ENCODE measurements at regions not wholly inside any gene's neighbourhood (a gene's known extent, or its start where the extent isn't known, plus 50 kb on each side); places are given as distances from the start of the nearest gene placed in this dataset.

DNA sequence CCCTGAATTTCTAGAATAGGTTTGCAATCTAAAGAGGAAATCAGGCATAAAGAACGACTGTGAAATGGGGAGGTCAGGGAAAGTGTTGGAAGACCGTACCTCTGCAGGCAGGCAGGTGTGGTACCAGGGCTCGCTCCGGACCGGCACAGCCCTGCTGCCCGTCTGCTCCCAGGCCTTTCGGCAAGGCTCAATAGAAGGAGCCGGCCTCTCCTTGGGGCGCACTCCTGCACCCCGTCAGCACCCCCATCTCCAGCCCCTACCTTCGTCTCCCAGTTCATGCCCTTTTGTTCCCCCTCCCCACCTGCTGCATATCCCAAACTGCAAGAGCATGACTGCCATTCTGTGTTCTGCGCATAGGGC lies 139.8 kb upstream of the SOX1 start:
- no peak for DNase-seq

DNA sequence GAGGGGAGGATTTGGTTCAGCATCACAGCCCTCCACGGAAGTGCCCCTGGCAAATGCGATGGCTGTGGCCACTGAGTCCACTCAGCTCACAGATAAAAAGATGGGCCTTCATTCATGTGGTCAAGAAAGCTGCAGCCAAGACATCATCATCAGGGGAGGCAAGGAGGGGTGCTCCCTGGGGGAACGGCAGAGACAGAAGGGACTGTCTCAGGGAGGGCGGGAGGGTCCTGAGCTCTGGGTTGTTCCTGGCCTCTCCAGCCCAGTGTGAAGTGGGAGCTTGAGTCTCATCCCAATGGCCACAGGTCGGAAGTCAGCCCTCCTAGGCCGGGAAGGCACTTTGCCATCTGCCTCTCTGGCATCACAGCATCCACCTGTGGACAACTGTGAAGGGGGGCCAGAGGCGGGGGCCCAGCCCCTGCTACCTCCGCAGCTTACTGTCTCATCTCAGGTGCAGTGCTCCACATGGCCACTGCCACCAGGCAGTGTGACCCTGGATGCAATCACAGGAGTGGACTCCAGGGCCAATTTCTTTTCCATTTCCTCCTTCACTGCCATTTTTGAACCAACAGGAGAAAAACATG lies 137.8 kb upstream of the SOX1 start:
- no peak for DNase-seq

DNA sequence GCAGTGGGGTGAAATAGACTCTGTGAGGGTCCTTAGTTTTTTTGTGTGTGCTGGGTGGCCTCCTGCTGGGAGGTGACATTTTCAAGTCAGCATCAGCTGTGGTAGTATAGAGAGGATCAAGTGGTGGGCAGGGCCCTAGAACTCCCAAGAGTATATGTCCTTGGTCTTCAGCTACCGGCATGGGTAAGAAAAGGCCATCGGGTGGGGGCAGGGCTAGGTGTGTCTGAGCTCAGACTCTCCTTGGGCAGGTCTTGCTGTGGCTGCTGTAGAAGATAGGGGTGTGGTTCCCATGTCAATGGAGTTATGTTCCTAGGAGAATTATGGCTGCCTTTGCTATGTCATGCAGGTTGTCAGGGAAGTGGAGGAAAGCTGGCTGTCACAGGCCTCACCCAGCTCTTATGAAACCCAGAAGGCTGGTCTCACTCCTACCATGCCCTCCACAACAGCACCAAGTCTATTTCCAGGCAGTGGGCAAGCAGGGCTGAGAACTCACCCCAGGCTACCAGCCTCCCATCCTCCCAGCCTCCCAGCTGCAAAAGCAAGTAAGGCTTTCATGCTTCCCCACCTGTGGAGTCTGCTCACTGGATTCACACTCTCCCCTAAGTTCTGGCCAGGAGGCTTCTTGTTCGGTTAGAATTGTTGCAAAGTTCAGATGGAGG lies 130.6 kb upstream of the SOX1 start:
- no peak for DNase-seq

DNA sequence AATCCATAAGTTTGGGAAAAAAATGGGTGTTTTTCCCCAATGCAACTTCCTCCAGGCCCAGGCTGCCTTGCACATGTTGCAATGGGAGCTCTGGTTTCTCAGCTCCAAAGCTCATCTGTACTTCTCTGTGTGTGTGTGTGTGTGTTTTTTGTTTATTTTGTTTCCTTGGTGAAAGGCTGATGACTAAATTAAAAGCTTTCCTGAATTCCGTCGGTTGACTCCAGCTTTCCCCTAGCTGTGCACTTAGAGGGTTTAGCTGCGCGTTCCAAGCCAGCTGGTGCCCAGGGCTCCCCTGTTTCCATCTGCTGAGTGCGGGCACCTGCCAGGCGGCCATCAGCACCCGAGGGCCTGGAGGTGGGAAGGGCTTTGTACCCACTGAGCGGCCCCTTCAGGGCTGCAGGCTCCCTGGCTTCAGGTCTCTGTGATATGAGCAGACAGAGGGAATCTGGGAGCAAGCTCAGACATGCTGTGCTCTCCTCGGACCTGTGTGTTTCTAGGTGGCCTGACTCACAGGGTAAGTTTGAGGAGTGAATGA lies 129.1 kb upstream of the SOX1 start:
- peak; percentile 26 for DNase-seq

DNA sequence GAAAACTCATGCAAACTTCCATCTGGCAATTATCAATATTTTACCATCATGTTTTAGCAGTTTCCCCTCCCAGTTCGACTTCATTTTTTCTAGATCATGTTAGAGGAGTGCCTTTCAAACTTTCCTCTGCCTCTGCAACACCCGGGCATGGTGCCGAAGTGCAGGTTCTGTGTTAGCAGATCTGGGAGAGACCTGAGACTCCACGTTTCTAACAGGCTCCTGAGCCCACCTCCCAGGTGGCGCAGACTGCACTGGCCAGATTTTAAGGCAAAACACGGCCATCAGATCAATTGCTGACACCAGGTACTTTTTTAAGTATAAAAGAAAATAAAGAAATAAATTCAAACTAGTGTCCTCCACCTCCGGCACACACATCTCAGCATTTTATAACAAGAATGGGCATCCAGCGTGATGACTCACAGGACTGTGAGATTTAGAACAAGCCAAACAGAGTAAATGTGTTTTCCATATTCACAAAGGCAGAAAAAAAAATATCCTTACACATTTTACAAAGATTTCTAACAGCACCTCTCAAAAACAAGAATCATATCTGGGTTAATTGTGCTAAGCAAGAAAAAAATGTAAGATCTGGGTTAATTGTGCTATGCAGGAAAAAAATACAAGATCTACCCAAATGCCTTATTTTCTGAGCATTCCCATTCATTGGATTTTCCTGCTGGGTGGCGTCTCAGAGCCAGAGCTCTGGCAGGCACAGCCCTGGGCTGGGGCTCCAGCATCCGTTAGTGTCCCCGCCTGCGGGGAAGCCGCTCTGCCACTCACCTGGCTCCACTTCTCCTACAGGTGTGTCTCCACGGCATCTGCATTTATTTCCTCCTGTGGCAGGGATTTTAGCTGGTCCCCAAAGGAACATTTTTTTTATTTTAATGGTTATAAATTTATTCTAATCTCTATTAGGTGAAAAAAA lies 127.9 kb upstream of the SOX1 start:
- peak; percentile 6 for DNase-seq

DNA sequence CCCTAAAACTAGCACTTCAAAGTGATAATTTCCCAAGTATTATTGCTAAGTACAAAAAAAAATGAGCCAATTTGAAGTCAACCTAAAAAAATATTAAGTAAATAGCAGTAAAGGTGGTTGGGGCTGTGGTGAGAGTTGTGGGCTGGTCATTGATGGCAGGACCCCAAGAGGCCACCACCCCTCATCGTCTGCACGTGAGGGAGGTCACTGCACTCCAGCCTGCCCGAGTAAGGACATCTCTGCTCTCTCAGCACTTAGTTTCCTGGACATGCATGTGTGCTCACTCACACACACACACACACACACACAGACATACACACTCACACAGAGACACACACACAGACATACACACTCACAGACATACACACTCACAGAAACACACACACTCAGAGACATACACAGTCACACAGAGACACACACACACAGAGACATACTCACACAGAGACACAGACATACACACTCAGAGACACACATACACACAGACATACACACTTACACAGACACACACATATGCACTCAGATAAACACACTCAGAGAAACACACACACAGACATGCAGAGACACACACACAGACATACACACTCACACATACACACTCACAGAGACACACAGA lies 127.2 kb upstream of the SOX1 start:
- DNase-seq: no peak

DNA sequence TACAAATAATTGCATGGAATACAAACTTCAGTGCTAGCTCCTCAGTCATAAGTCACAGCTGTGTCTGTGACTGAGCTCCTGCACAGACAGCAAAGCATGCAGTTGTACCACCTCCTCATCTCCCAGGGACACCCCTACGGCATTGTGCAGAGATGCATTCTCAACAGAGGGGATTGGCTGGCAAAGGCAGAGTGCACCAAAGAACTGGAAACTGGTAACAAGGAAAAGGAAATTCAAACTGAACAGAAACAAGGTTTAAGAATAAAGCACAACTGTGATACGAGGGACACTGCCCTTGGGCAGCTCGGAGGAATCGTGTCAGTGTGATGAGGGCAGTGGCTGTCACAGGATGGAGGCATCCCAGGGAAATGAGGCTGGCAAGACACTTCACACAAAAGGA lies 126.1 kb upstream of the SOX1 start:
- DNase-seq: no peak

DNA sequence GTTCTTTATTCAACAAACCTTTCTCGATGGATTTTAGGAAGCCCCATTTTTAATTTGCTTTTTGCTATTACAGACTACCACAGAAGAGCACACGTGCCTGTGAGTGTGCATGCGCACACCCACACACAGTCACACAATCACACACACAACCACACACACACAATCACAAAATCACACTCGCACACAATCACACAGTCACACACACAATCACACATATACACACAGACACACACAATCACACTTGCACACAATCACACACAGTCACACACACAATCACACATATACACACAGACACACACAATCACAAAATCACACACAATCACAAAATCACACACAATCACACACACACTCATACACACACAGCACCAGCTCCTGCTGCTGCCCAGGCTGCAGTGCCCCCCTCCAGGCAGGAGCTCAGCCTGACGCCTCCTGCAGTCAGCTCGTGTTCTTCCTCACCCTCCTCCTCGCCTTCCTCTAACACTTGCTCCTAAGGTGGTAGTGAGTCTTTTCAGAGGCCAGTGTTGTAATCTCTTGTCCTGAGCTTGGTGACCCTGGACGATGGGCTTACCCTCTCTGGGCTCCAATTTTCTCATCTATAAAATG lies 125.0 kb upstream of the SOX1 start:
- no peak for DNase-seq

DNA sequence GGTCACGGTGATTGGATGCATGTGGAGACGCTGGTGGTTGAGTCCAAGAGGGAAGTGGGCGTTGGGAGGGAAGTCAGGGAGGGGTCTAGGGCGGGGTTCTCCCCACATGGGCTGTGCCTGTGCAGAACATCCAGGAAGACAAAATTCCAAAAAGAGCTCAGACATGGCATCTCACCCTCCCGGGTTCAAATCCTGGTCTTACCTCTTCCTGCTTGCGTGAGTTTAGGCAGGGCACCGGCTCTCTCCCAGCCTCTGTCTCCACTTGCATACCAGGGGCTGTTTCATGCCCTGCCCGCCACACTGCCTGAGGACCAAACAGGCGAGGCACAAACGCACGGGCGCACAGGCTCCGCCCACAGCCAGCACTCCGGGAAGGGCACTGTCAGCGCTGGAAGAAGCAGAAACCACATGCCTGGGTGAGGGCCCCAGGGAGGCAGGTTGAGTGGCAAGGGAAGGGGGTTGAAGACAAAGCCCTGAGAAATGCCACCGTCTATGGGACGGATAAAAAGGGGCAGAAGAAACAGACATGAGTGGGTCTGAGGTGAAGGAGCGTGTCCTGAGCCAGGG lies 123.6 kb upstream of the SOX1 start:
- DNase-seq: no peak

DNA sequence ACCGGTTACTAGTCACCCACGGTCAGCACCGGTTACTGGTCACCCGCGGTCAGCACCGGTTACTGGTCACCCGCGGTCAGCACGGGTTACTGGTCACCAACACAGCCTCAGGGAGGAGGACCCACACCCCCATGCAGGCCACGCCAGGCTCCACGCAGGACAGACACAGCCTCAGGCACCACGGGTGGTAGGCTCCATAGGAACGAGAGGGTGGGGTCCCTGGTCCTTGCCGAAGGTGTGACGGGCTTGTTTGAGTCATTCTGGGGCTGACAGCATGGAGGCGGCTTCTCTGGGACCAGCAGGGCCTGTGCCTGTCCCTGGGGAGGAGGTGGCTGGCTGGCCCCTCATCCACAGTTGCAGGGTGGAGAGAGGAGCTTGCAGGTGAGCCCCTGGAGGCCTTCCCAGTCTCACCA lies 122.8 kb upstream of the SOX1 start:
- DNase-seq: no peak

DNA sequence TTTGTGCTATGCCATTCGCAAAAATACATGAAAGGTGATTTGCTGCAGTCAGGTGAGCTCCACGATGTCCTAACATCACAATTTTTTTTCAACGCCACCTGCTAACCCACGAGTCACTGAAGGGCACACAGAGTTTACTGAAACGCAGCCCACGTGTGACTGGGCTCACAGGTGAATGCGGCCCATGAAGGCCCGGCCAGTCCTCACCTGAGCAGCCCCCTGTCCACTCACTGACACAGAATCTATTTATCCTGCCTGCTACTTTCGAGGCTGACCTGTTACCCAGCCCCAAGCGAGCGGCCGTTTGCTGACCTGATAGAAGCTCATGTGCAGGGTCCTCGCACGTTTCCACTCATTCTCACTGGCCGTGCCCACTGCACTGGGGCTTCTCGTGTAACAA lies 121.9 kb upstream of the SOX1 start:
- DNase-seq: no peak

DNA sequence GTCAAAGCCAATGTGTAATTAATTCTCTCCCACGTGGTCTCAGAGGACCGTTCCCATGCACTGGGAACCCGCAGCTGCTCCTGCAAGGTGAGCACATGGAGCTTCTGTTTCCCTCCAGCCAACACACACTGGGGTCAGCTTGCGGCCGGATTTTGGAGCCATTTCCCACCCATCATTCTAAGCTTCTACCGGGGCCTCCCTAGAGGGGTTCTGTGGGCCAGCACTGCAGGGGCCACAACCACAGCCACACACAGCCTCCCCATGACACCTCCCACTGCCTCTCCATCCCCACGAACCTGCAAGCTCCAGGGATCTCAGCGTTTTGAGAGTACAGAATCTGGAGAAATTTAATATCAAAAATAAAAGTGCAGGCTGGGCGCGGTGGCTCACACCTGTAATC lies 120.7 kb upstream of the SOX1 start:
- no peak for DNase-seq

DNA sequence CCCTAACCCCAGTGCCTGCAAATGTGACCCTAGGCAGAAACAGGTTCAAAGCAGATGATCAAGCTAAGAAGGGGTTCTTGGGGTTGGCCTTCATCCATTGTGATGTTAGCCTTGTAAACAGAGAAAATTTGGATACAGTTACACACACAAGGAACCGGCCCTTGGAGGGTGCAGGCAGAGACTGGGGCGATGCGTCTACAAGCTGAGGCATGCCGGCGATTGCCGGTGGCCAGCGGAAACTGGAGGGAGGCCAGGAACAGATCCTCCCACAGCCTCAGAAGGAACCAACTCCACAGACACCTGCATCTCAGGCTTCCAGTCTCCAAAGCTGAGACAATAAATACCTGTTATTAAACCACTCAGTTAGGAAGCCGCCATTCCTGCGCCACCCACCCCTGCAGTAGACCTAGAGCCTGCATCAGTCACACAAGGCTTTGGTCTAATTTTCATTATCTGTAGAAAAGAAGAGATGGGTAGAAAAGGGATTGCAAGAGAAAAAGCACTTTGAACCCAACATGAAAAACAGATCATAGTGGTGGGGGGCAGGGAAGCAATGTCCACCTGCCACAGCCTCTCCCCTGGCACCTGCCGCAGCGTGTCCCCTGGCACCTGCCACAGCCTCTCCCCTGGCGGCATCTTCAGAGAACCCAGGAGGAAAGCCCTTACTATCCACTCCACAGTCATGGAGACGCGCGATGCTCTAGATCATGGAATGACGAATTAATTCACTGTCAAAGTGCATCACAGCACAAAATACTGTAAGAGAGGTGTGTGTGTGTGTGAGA lies 119.7 kb upstream of the SOX1 start:
- DNase-seq: no peak

DNA sequence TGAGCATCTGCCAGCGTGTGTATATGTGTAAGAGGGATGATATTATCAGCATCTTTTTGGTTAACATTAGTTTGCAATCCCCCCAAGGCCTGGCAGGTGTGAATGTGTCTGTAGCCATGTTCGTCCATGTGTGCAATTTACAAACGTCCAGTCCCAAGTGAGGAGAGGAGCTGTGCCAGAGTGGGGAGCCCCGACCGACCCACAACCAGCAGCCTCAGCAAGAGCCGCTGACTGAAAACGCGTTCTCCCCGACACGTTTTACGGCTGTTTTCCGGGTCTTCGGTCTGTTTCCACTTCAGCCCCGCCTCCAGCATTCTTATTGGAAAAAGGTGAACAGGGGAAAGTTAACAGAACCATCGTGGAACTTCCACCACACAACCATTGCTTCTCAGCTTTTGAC lies 119.1 kb upstream of the SOX1 start:
- no peak for DNase-seq

DNA sequence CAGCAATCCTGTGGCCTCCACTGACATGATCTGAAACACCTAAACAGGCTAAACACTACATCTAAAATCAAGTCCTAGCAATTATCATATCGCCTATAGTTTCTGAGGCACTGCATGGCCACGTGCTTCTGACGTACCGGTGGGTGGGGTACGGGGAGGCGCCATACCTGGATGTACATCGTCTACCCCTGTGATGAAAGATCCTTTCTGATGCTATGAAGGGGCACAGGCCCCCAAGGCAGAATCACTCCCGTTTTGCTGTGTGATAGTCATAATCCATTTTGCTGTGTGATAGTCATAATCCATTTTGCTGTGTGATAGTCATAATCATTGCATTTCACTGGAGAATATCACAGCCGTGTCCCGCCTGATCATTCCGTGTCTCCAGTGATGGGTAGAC lies 118.7 kb upstream of the SOX1 start:
- no peak for DNase-seq

DNA sequence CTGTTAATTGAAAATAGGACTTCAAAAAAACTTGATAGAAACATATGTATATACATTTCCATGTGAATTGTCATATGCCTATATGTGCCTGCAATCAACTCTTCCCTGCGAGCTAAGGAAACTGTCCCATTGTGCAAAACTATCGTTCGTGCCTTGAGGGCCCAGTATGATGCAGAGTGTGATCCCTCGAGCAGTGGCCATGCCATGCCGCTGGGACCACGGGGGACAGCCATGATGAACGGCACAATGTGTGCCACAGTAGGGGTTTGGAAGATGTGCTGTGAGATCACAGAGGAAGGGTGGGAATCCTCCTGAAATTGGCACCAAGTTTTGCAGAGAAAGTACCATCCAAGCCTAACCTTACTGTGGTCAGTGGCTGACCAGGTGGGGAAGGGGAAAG lies 118.1 kb upstream of the SOX1 start:
- no peak for DNase-seq

DNA sequence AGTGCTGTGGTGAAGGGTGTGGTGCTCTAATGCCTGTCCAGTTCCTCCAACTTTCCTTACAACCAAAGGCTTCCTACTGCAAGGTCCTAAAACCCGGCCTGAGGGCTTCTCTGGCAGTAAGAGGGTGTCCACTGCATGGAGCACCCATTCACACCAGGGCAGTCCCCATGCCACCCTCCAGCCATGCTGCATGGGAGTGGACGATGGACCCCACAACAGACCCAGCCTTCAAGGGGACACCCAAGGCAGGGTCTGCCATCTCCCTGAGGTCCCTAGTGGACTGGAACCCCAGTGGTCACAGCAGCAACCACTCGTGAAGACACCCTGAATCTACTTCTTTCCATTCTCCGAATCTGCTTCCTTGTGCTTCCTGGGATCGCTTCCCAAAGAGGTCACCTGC lies 117.6 kb upstream of the SOX1 start:
- DNase-seq: no peak

DNA sequence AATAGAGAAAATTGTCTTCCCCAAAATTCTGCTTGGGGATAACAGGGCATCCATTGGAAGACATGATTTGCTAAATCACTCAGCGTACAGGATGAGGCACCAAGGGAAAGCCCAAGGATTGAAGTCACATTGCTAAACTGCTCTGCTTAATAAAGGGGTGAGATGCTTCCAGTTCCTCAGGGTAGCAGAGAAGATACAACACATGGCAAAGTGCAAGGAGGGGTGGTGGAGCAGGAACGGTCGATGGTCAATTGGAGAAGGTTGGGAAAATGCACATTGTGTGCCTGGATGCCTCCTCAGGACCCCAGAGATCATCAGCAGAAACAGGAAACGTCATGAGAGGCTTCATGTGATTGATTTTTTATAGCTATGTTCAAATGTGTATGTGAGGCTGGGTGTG lies 116.3 kb upstream of the SOX1 start:
- no peak for DNase-seq

DNA sequence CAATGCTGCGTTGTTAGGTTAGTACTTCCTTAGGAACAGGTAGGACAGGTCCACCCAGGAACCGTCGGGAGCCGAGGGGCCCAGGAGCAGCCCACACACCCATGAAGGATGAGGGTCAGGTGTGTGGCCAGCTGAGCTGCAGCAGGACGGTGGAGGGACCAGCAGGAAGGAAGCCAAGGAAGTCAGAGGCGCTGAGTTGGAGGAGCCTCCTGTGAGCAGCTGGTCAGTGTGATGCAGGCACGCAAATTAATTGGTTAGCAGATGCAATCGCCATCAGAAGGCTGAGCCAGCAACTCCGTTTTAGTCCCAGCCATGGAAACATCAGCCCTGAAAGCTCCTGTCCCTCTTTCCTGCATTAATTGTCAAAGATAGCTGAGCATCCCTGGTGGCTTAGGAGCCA lies 114.9 kb upstream of the SOX1 start:
- no peak for DNase-seq

DNA sequence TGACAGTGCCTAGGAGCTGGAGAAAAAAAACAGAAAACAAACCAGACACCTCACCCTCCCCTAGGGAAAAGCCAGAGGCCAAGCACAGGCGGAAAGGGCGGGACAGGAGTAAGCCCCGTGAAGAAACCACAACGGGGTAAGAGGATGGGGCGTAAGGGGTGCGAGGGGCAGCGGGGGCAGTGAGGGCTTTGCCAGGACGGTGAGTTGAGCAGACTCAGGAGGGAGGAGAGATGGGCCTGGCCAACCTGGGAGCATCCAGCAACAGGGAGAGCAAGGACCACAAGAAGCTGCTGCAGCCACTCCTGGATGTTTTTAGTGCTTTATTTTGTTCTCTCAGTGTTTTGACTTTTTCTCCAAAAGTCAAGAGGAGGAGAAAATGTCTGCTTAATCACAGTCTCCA lies 114.1 kb upstream of the SOX1 start:
- DNase-seq: no peak

DNA sequence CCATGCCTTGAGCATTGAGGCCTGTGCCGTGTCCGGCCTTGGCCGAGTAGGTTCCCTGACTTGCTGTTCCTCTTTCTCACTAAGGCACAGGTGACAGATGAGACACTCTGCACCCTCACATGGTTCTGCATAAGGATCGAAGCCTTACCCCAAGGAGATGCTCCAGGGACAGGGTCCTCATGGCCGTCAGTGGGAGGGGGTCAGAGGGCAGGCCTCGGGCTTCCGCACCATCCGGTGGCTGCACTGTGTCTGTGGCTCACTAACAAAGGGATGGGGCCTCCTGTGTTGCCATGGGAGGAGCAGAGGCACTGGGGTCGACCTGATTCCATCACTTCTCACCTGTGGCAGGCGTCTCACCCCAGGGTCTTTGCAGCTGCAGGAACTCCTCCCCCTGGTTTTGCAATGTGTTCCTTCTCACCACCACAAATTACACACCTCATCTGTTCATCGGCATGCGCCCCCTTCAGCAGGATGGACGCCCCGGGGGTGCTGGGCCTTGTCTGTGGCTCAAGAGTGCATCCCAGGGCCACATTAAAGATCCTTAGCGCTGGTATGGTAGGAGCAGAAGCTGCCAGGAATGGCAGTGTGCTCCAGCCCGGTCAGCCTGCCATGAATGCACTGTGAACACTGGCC lies 113.3 kb upstream of the SOX1 start:
- no peak for DNase-seq

Measured in NCI-H748 treated with DMSO at 0.1 percent for 48 hours (cell line).